ENCODE measurements at regions not wholly inside any gene's neighbourhood (a gene's known extent, or its start where the extent isn't known, plus 50 kb on each side); places are given as distances from the start of the nearest gene placed in this dataset.
"Not testable (repeated sequence)": the region's sequence is repeated elsewhere in the genome, so short reads cannot be mapped to it uniquely, and the experiment has no call there.

DNA sequence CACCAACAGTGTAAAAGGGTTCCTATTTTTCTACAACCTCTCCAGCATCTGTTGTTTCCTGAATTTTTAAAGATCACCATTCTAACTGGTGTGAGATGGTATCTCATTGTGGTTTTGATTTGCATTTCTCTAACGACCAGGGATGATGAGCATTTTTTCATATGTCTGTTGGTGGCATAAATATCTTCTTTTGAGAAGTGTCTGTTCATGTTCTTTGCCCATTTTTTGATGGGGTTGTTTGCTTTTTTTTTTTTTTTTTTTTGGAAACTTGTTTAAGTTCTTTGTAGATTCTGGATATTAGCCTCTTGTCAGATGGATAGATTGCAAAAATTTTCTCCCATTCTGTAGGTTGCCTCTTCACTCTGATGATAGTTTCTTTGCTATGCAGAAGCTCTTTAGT lies 145.5 kb upstream of the PLXNC1 start:
- H3K4me3 ChIP-seq (ENCODE audit: low read length); H3K27me3 ChIP-seq (ENCODE audit: low read length); H3K9me3 ChIP-seq (ENCODE audit: low read length); H4K20me1 ChIP-seq (ENCODE audit: insufficient read depth, low read depth, low read length); H3K4me2 ChIP-seq (ENCODE audit: low read depth, low read length, poor library complexity, severe bottlenecking); H3K9ac ChIP-seq (ENCODE audit: low read length); DNase-seq; H2AFZ ChIP-seq (ENCODE audit: low read length); H3K4me1 ChIP-seq (ENCODE audit: low read length); H3K79me2 ChIP-seq (ENCODE audit: low read length); H3K36me3 ChIP-seq (ENCODE audit: insufficient read depth, low read length); H3K27ac ChIP-seq (ENCODE audit: low read length); H3K9me2 ChIP-seq (replicated peaks; ENCODE audit: insufficient read depth, low read length): not testable (repeated sequence)

DNA sequence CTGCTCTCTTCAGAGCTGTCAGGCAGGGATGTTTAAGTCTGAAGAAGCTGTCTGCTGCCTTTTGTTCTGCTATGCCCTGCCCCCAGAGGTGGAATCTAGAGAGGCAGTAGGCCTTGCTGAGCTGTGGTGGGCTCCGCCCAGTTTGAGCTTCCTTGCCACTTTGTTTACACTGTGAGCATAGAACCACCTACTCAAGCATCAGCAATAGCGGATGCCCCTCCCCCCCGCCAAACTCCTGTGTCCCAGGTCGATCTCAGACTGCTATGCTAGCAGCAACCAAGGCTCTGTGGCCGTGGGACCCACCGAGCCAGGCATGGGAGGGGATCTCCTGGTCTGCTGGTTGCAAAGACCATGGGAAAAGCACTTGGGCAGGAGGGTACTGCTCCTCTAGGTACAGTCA lies 140.5 kb upstream of the PLXNC1 start:
- H2AFZ ChIP-seq (ENCODE audit: low read length); H3K79me2 ChIP-seq (ENCODE audit: low read length); H3K4me2 ChIP-seq (ENCODE audit: low read depth, low read length, poor library complexity, severe bottlenecking); H3K4me3 ChIP-seq (ENCODE audit: low read length); H3K9me2 ChIP-seq (replicated peaks; ENCODE audit: insufficient read depth, low read length); H4K20me1 ChIP-seq (ENCODE audit: insufficient read depth, low read depth, low read length); H3K4me1 ChIP-seq (ENCODE audit: low read length); H3K9ac ChIP-seq (ENCODE audit: low read length); DNase-seq; H3K27me3 ChIP-seq (ENCODE audit: low read length); H3K27ac ChIP-seq (ENCODE audit: low read length); H3K9me3 ChIP-seq (ENCODE audit: low read length); H3K36me3 ChIP-seq (ENCODE audit: insufficient read depth, low read length): not testable (repeated sequence)

DNA sequence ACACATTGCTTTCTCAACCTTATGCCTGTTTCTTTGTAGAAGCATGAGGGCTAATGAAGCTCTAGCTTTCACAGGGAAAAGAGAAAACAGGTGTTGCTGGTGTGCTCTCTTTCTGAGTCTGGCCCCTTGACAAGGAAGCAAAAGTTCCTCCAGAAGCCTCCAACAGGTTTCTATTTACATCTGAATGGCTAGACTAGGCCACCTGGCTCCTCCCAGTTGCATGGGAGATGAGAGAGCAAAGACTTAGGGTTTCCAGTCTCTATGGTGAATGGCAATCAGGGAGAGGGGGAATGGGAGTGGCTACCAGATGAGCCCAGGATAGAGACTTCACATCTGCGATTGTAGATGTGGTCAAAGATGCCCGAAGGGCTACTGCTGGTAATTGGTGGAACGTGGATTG lies 138.1 kb upstream of the PLXNC1 start:
- H3K4me2 ChIP-seq (ENCODE audit: low read depth, low read length, poor library complexity, severe bottlenecking): no peak overlapping the region
- H3K36me3 ChIP-seq (ENCODE audit: insufficient read depth, low read length): no peaks in the 10 kb centered on the region
- H3K9ac ChIP-seq (ENCODE audit: low read length): no peak overlapping the region
- H3K27ac ChIP-seq (ENCODE audit: low read length): no peak overlapping the region
- no peaks in the 10 kb centered on the region for H3K27me3 ChIP-seq (ENCODE audit: low read length)
- peaks cover 11% of the 10 kb centered on the region for H3K4me1 ChIP-seq (ENCODE audit: low read length)
- H2AFZ ChIP-seq (ENCODE audit: low read length): no peak overlapping the region
- DNase-seq: no peak
- H4K20me1 ChIP-seq (ENCODE audit: insufficient read depth, low read depth, low read length): no peaks in the 10 kb centered on the region
- H3K79me2 ChIP-seq (ENCODE audit: low read length): no peaks in the 10 kb centered on the region
- no peak overlapping the region for H3K4me3 ChIP-seq (ENCODE audit: low read length)
- H3K9me3 ChIP-seq (ENCODE audit: low read length): no peaks in the 10 kb centered on the region
- no peaks in the 10 kb centered on the region for H3K9me2 ChIP-seq (replicated peaks; ENCODE audit: insufficient read depth, low read length)

DNA sequence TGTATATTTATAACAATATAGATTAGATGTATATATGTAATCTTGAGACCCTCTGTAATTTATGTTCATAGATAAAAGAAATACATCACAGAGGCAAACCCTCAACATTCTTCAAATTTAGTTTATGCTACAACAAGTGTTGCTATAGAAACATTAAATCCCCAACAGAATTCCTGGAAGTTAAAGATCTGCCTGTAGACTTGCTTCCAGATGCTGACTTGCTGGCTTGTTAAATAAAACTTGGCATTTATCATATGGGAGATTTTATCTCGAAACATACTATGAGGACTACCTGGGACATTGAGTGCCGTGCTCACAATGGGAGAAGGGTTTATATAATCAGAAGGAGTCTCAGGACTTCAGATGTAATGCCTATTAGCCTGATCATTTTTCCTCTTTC lies 136.3 kb upstream of the PLXNC1 start:
- Histone ChIP-seq H3K4me1 (ENCODE audit: low read length) (peaks cover 11% of the 10 kb centered on the region), H4K20me1 (ENCODE audit: insufficient read depth, low read depth, low read length) (no peaks in the 10 kb centered on the region), H3K27ac (ENCODE audit: low read length) (no peak overlapping the region), H3K4me2 (ENCODE audit: low read depth, low read length, poor library complexity, severe bottlenecking) (peak overlapping the region; percentile 3), H3K9me2 (replicated peaks; ENCODE audit: insufficient read depth, low read length) (no peaks in the 10 kb centered on the region), H3K9ac (ENCODE audit: low read length) (no peak overlapping the region), H3K36me3 (ENCODE audit: insufficient read depth, low read length) (no peaks in the 10 kb centered on the region), H3K4me3 (ENCODE audit: low read length) (no peak overlapping the region), H3K9me3 (ENCODE audit: low read length) (peaks cover 4% of the 10 kb centered on the region; the same call in 1 of the 2 replicates), H3K27me3 (ENCODE audit: low read length) (no peaks in the 10 kb centered on the region), H3K79me2 (ENCODE audit: low read length) (no peaks in the 10 kb centered on the region), H2AFZ (ENCODE audit: low read length) (no peak overlapping the region)
- DNase-seq: no peak

DNA sequence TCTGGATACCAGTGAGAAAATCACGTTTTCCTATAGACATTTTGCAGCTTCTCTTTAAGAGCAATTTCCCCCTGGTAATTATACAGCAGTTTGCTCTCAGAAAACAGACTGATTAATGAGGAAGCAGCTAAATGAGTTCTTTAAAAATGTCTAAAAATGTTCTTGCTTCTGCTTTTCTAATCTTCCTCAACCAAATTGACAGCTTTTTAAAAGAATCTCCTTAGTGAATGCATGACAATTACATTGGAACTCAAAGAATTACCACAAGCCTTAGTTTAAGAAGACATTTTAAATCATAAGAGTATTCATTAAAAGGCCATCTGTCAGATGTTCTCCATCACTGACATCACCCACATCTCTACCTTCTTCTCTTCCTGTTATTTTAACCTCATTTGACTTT lies 135.8 kb upstream of the PLXNC1 start:
- Histone ChIP-seq H3K9ac (ENCODE audit: low read length) (no peak overlapping the region), H3K27ac (ENCODE audit: low read length) (no peak overlapping the region), H3K27me3 (ENCODE audit: low read length) (no peaks in the 10 kb centered on the region), H3K4me3 (ENCODE audit: low read length) (no peak overlapping the region), H2AFZ (ENCODE audit: low read length) (no peak overlapping the region), H3K79me2 (ENCODE audit: low read length) (no peaks in the 10 kb centered on the region), H3K4me2 (ENCODE audit: low read depth, low read length, poor library complexity, severe bottlenecking) (peak overlapping the region; percentile 3), H3K4me1 (ENCODE audit: low read length) (peaks cover 11% of the 10 kb centered on the region), H3K36me3 (ENCODE audit: insufficient read depth, low read length) (no peaks in the 10 kb centered on the region), H4K20me1 (ENCODE audit: insufficient read depth, low read depth, low read length) (no peaks in the 10 kb centered on the region), H3K9me3 (ENCODE audit: low read length) (peaks cover 7% of the 10 kb centered on the region; the same call in 1 of the 2 replicates), H3K9me2 (replicated peaks; ENCODE audit: insufficient read depth, low read length) (no peaks in the 10 kb centered on the region)
- DNase-seq: peak; percentile 62

DNA sequence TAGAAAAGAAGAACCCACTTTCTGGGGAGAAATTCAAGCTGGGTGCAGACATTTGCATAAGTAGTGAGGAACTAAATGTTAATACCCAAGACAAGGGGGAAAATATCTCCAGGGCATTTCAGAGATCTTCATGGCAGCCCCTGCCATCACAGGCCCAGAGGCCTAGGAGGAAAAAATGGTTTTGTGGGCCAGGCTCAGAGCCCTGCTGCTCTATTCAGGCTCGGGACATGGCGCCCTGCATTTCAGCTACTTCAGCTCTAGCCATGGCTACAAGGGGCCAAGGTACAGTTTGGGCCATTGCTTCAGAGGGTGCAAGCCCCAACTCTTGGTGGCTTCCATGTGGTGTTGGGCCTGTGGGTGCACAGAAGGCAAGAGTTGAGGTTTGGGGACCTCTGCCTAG lies 131.1 kb upstream of the PLXNC1 start:
- DNase-seq; H3K9ac ChIP-seq (ENCODE audit: low read length); H3K4me2 ChIP-seq (ENCODE audit: low read depth, low read length, poor library complexity, severe bottlenecking); H2AFZ ChIP-seq (ENCODE audit: low read length); H3K9me2 ChIP-seq (replicated peaks; ENCODE audit: insufficient read depth, low read length); H3K9me3 ChIP-seq (ENCODE audit: low read length); H3K4me1 ChIP-seq (ENCODE audit: low read length); H3K36me3 ChIP-seq (ENCODE audit: insufficient read depth, low read length); H3K4me3 ChIP-seq (ENCODE audit: low read length); H4K20me1 ChIP-seq (ENCODE audit: insufficient read depth, low read depth, low read length); H3K27me3 ChIP-seq (ENCODE audit: low read length); H3K79me2 ChIP-seq (ENCODE audit: low read length); H3K27ac ChIP-seq (ENCODE audit: low read length): not testable (repeated sequence)

DNA sequence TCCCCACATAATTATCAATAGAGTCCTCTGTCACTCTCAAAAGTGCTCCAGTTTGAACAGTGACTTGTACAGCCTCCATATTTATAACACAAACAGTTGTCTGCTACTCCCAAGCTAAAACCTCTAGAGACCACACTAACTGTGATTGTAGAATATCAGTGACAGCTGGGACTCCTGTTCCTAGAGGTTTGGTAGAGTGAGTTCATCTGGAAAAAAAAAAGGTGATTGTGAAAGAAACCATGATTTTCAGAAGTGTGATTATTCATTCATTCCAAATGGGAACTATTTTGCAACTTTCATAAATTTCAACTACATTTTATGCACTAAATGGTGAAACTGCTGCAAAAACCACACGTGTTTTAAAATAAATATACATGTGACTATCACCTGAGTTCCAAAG lies 128.0 kb upstream of the PLXNC1 start:
- 0 out of 2 replicates have a peak, but pooled peaks cover 3% of the 10 kb centered on the region for H3K27me3 ChIP-seq (ENCODE audit: low read length)
- no peaks in the 10 kb centered on the region for H3K4me1 ChIP-seq (ENCODE audit: low read length)
- no peaks in the 10 kb centered on the region for H3K36me3 ChIP-seq (ENCODE audit: insufficient read depth, low read length)
- H4K20me1 ChIP-seq (ENCODE audit: insufficient read depth, low read depth, low read length): no peaks in the 10 kb centered on the region
- no peak overlapping the region for H3K27ac ChIP-seq (ENCODE audit: low read length)
- no peaks in the 10 kb centered on the region for H3K9me2 ChIP-seq (replicated peaks; ENCODE audit: insufficient read depth, low read length)
- no peak overlapping the region for H2AFZ ChIP-seq (ENCODE audit: low read length)
- no peak overlapping the region for H3K4me2 ChIP-seq (ENCODE audit: low read depth, low read length, poor library complexity, severe bottlenecking)
- H3K9me3 ChIP-seq (ENCODE audit: low read length): peaks cover 11% of the 10 kb centered on the region
- H3K79me2 ChIP-seq (ENCODE audit: low read length): no peaks in the 10 kb centered on the region
- H3K9ac ChIP-seq (ENCODE audit: low read length): no peak overlapping the region
- no peak overlapping the region for H3K4me3 ChIP-seq (ENCODE audit: low read length)
- DNase-seq: no peak

DNA sequence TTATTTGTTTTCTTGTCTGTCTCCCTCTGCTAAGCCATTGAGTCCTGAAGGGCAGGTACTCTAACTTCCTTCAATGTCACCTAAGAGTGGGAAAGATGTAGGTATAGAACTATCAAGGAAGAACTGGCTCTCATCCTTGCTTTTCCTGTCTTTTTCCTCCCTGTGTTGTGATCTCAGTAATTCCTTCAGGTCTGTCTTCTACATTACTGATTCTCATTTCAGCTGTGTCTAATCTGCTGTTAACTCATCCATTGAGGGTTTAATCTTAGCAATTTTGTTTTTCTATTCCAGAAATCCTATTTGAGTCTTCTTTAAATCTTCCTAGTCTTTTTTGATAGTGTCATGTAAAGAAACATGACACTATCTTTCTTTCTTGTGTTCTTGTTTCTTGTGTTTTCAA lies 124.5 kb upstream of the PLXNC1 start:
- Histone ChIP-seq H3K9ac (ENCODE audit: low read length) (no peak overlapping the region), H3K9me2 (replicated peaks; ENCODE audit: insufficient read depth, low read length) (no peaks in the 10 kb centered on the region), H3K9me3 (ENCODE audit: low read length) (peaks cover 4% of the 10 kb centered on the region), H3K79me2 (ENCODE audit: low read length) (no peaks in the 10 kb centered on the region), H3K4me3 (ENCODE audit: low read length) (no peak overlapping the region), H3K4me2 (ENCODE audit: low read depth, low read length, poor library complexity, severe bottlenecking) (no peak overlapping the region), H2AFZ (ENCODE audit: low read length) (no peak overlapping the region), H3K27me3 (ENCODE audit: low read length) (peaks cover 9% of the 10 kb centered on the region; the same call in 1 of the 2 replicates), H3K27ac (ENCODE audit: low read length) (no peak overlapping the region), H4K20me1 (ENCODE audit: insufficient read depth, low read depth, low read length) (no peaks in the 10 kb centered on the region), H3K4me1 (ENCODE audit: low read length) (no peaks in the 10 kb centered on the region), H3K36me3 (ENCODE audit: insufficient read depth, low read length) (no peaks in the 10 kb centered on the region)
- DNase-seq: no peak

DNA sequence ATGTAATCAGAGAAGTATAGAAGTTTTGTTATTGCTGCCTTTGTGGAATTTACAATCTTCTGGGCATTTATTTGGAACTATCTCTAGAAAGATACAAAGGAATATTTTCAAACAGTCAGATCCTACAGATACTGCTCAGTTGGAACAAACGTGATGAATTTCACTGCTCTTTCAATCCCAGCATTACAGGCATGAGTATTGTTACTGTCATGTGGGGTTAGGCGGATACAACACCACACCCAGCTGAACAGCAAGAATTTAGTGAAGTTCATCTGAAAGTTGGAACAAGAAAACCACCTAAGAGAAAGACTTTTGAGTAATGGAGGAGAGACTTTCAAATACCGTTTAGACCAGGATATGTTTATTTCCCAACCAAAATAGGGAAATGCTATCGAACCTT lies 123.3 kb upstream of the PLXNC1 start:
- Histone ChIP-seq H3K4me2 (ENCODE audit: low read depth, low read length, poor library complexity, severe bottlenecking) (no peak overlapping the region), H3K4me3 (ENCODE audit: low read length) (no peak overlapping the region), H3K27ac (ENCODE audit: low read length) (no peak overlapping the region), H3K4me1 (ENCODE audit: low read length) (no peaks in the 10 kb centered on the region), H3K9ac (ENCODE audit: low read length) (no peak overlapping the region), H3K79me2 (ENCODE audit: low read length) (no peaks in the 10 kb centered on the region), H2AFZ (ENCODE audit: low read length) (no peak overlapping the region), H3K27me3 (ENCODE audit: low read length) (peaks cover 9% of the 10 kb centered on the region; the same call in 1 of the 2 replicates), H3K36me3 (ENCODE audit: insufficient read depth, low read length) (no peaks in the 10 kb centered on the region), H4K20me1 (ENCODE audit: insufficient read depth, low read depth, low read length) (no peaks in the 10 kb centered on the region), H3K9me3 (ENCODE audit: low read length) (peaks cover 4% of the 10 kb centered on the region), H3K9me2 (replicated peaks; ENCODE audit: insufficient read depth, low read length) (no peaks in the 10 kb centered on the region)
- DNase-seq: peak; percentile 19
